Lower leg skin (tissue), 4 donors: ENCODE measurements at regions not wholly inside any gene's neighbourhood (a gene's known extent, or its start where the extent isn't known, plus 50 kb on each side); places are given as distances from the start of the nearest gene placed in this dataset.

Experiments
- DNase-seq, 2 donors: peaks; one replicate each; pipeline ENCODE4 v3.0.0-alpha.2; 2019; ENCODE audit warnings: low spot score in 2 of 2
- H3K4me3 ChIP-seq: fragments of 200-600 bp; sonication (generic); 2 replicates; pipeline ENCODE4 v1.5.1; 2017; ENCODE audit warnings: mild to moderate bottlenecking, low read depth; ENCODE audit not compliant: poor library complexity, severe bottlenecking
- CTCF ChIP-seq, 3 donors: fragments of 450-650 bp; IDR thresholded peaks; one replicate each; pipeline ENCODE4 v1.5.1; 2016; ENCODE audit warnings: antibody characterized with exemption in 3 of 3, mild to moderate bottlenecking in 3 of 3, moderate library complexity in 2 of 3
- POLR2A ChIP-seq, 2 donors: fragments of 450-650 bp; IDR thresholded peaks; one replicate each; pipeline ENCODE4 v1.6.1; 2016 to 2017; ENCODE audit warnings: antibody characterized with exemption in 2 of 2, mild to moderate bottlenecking in 1 of 2, moderate library complexity in 1 of 2
- WGBS, 2 donors: methylation state at CpG; one replicate each; pipeline ENCODE4 v1.1.5; 2018; 5-methylcytosine and 5-hydroxymethylcytosine counted together
- intact Hi-C: fragments of 100-400 bp; cut with DNase I; formaldehyde crosslinking; loops from one replicate; pipeline ENCODE4 v1.15.0; 2023; ENCODE audit warnings: low total_unique reads

- intact Hi-C loops, result no loop called here
- TF ChIP-seq CTCF (IDR thresholded peaks at IDR 0.05), result no peak
- no peak for TF ChIP-seq POLR2A (IDR thresholded peaks at IDR 0.05)
- no peak overlapping the region for H3K4me3 ChIP-seq
- WGBS, 2 donors, result 69 to 71% methylated on average over 18 to 19 of the region's 19 CpGs
- no peak for DNase-seq
These were observed 647.6 kb downstream of the BRD1 start for GRCh38 chr22:49179886-49180682.

GRCh38 chr22:49179175-49179574 is 648.5 kb downstream of the BRD1 start:
- TF ChIP-seq POLR2A (IDR thresholded peaks at IDR 0.05) (no peak), CTCF (IDR thresholded peaks at IDR 0.05) (no peak)
- no peak for DNase-seq
- intact Hi-C loops, result no loop called here
- H3K4me3 ChIP-seq, result no peak overlapping the region
- WGBS, 2 donors, result 84 to 87% methylated on average over 17 to 18 of the region's 18 CpGs

- H3K4me3 ChIP-seq, result no peak overlapping the region
- TF ChIP-seq POLR2A (IDR thresholded peaks at IDR 0.05), result no peak
- no peak for TF ChIP-seq CTCF (IDR thresholded peaks at IDR 0.05)
- no peak for DNase-seq
- 80 to 82% methylated on average over 19 to 24 of the region's 26 CpGs for WGBS, 2 donors
- intact Hi-C loops, result no loop called here
These were observed 649.2 kb downstream of the BRD1 start for GRCh38 chr22:49178246-49179005.

GRCh38 chr22:49177666-49178065 is 650.0 kb downstream of the BRD1 start:
- TF ChIP-seq POLR2A (IDR thresholded peaks at IDR 0.05) (no peak), CTCF (IDR thresholded peaks at IDR 0.05) (no peak)
- WGBS, 2 donors, result 78 to 92% methylated on average over 11 to 12 of the region's 12 CpGs

GRCh38 chr22:49176956-49177355 is 650.7 kb downstream of the BRD1 start:
- TF ChIP-seq POLR2A (IDR thresholded peaks at IDR 0.05), result no peak
- TF ChIP-seq CTCF (IDR thresholded peaks at IDR 0.05), result no peak
- intact Hi-C loops, result no loop called here
- no peak for DNase-seq
- WGBS, 2 donors, result 79 to 85% methylated on average over 6 of the region's 6 CpGs
- no peak overlapping the region for H3K4me3 ChIP-seq

More at GRCh38 chr22:49177666-49178065, 650.0 kb downstream of the BRD1 start:
- DNase-seq, result no peak
- no peak overlapping the region for H3K4me3 ChIP-seq
- intact Hi-C loops, result no loop called here
